HEK293 (cell line): ENCODE measurements at regions not wholly inside any gene's neighbourhood (a gene's known extent, or its start where the extent isn't known, plus 50 kb on each side); places are given as distances from the start of the nearest gene placed in this dataset.

ENCODE experiments used
- CTCF ChIA-PET: fragments of 350-600 bp; formaldehyde crosslinking; extraction: SDS; loops from one replicate; lab custom pipeline; 2021; ENCODE audit warnings: antibody characterized with exemption; lab: Yijun Ruan, JAX
- POLR2A ChIA-PET: fragments of 300-600 bp; formaldehyde crosslinking; extraction: SDS; loops from one replicate; lab custom pipeline; 2020; ENCODE audit warnings: antibody characterized with exemption, inconsistent platforms; lab: Yijun Ruan, JAX
- H3K27ac ChIP-seq: fragments of 200-500 bp; sonication (Bioruptor generic); 2 replicates; pipeline ENCODE4 v1.5.1; 2014; ENCODE audit warnings: low read depth, low read length, control low read depth, inconsistent platforms; ENCODE audit errors: extremely low read depth
- H3K36me3 ChIP-seq, 2 experiments: fragments of 200-500 bp in 1 of 2; sonication (Bioruptor generic) in 1 of 2; 1 replicate in 1 of 2; 2 replicates in 1 of 2; pipeline ENCODE4 v1.5.1; 2014 to 2017; ENCODE audit warnings: inconsistent platforms in 2 of 2, low read length in 2 of 2; ENCODE audit not compliant: control insufficient read depth in 2 of 2, insufficient read depth in 1 of 2
- H3K4me1 ChIP-seq: fragments of 200-500 bp; sonication (Bioruptor generic); 2 replicates; pipeline ENCODE4 v1.5.1; 2014; ENCODE audit warnings: mild to moderate bottlenecking, low read length, inconsistent platforms; ENCODE audit not compliant: control insufficient read depth, insufficient read depth
- H3K4me3 ChIP-seq: 2 replicates; pipeline ENCODE4 v1.5.1; 2011; ENCODE audit warnings: low read depth, mild to moderate bottlenecking, control low read depth, low read length, moderate library complexity
- H3K9me3 ChIP-seq: fragments of 200-500 bp; sonication (Bioruptor generic); 2 replicates; pipeline ENCODE4 v1.5.1; 2014; ENCODE audit warnings: low read depth, low read length, inconsistent platforms; ENCODE audit not compliant: control insufficient read depth, insufficient read depth
- BCL11A ChIP-seq: fragments of 450-650 bp; formaldehyde crosslinking; IDR thresholded peaks from 2 replicates; pipeline ENCODE4 v1.5.1; 2016; ENCODE audit warnings: low read depth, missing biosample characterization, missing genetic modification characterization
- HOXA7 ChIP-seq: sonication (generic); formaldehyde crosslinking; IDR thresholded peaks from 2 replicates; pipeline ENCODE4 v1.8.1; 2022; ENCODE audit warnings: missing genetic modification reagents, borderline replicate concordance
- KLF9 ChIP-seq: fragments of 450-650 bp; formaldehyde crosslinking; IDR thresholded peaks from 2 replicates; pipeline ENCODE4 v1.5.1; 2016; ENCODE audit warnings: missing biosample characterization, missing genetic modification characterization, low read depth
- OVOL3 ChIP-seq: fragments of 450-650 bp; formaldehyde crosslinking; IDR thresholded peaks from 2 replicates; pipeline ENCODE4 v1.5.1; 2016; ENCODE audit warnings: missing biosample characterization, missing genetic modification characterization
- PBX3 ChIP-seq: sonication (generic); formaldehyde crosslinking; IDR thresholded peaks from 2 replicates; pipeline ENCODE4 v1.8.1; 2022; ENCODE audit warnings: mild to moderate bottlenecking, moderate library complexity, missing genetic modification reagents
- ZBTB1 ChIP-seq: fragments of 450-650 bp; formaldehyde crosslinking; IDR thresholded peaks from 2 replicates; pipeline ENCODE4 v1.5.1; 2016; ENCODE audit warnings: missing biosample characterization, missing genetic modification characterization
- ZBTB21 ChIP-seq: fragments of 450-650 bp; formaldehyde crosslinking; IDR thresholded peaks from 2 replicates; pipeline ENCODE4 v1.5.1; 2017; ENCODE audit warnings: missing biosample characterization, missing genetic modification characterization
- ZNF132 ChIP-seq: fragments of 450-650 bp; formaldehyde crosslinking; IDR thresholded peaks from 2 replicates; pipeline ENCODE4 v1.5.1; 2017; ENCODE audit warnings: missing biosample characterization, missing genetic modification characterization, borderline replicate concordance
- ZNF16 ChIP-seq: fragments of 450-650 bp; formaldehyde crosslinking; IDR thresholded peaks from 2 replicates; pipeline ENCODE4 v1.5.1; 2016; ENCODE audit warnings: low read depth, missing biosample characterization, missing genetic modification characterization
- ZNF292 ChIP-seq: fragments of 450-650 bp; formaldehyde crosslinking; IDR thresholded peaks from 2 replicates; pipeline ENCODE4 v1.5.1; 2016; ENCODE audit warnings: low read depth, missing biosample characterization, missing genetic modification characterization, borderline replicate concordance
- ZNF335 ChIP-seq: fragments of 450-650 bp; formaldehyde crosslinking; conservative IDR thresholded peaks from 2 replicates; pipeline ENCODE4 v1.5.1; 2016; ENCODE audit warnings: missing biosample characterization, missing genetic modification characterization
- ZNF394 ChIP-seq: fragments of 450-650 bp; formaldehyde crosslinking; IDR thresholded peaks from 2 replicates; pipeline ENCODE4 v1.5.1; 2016; ENCODE audit warnings: missing biosample characterization, missing genetic modification characterization, mild to moderate bottlenecking, moderate library complexity, borderline replicate concordance
- ZNF449 ChIP-seq: fragments of 450-650 bp; formaldehyde crosslinking; IDR thresholded peaks from 2 replicates; pipeline ENCODE4 v1.5.1; 2017; ENCODE audit warnings: missing biosample characterization, mild to moderate bottlenecking, missing genetic modification characterization, moderate library complexity
- ZNF488 ChIP-seq: fragments of 450-650 bp; formaldehyde crosslinking; IDR thresholded peaks from 2 replicates; pipeline ENCODE4 v1.5.1; 2016; ENCODE audit warnings: missing biosample characterization, missing genetic modification characterization
- ZNF555 ChIP-seq: fragments of 450-650 bp; formaldehyde crosslinking; conservative IDR thresholded peaks from 2 replicates; pipeline ENCODE4 v1.5.1; 2017; ENCODE audit warnings: missing biosample characterization, mild to moderate bottlenecking, missing genetic modification characterization, inconsistent platforms
- ZNF558 ChIP-seq: fragments of 450-650 bp; formaldehyde crosslinking; IDR thresholded peaks from 2 replicates; pipeline ENCODE4 v1.5.1; 2016; ENCODE audit warnings: missing biosample characterization, missing genetic modification characterization
- ZNF571 ChIP-seq: fragments of 450-650 bp; formaldehyde crosslinking; IDR thresholded peaks from 2 replicates; pipeline ENCODE4 v1.5.0; 2017; ENCODE audit warnings: missing biosample characterization, missing genetic modification characterization
- ZNF626 ChIP-seq: fragments of 450-650 bp; sonication (Bioruptor Pico); formaldehyde crosslinking; IDR thresholded peaks from 2 replicates; pipeline ENCODE4 v1.5.1; 2018; ENCODE audit warnings: missing biosample characterization, missing genetic modification characterization, inconsistent platforms
- ZNF658 ChIP-seq: fragments of 450-650 bp; formaldehyde crosslinking; IDR thresholded peaks from 2 replicates; pipeline ENCODE4; 2016; ENCODE audit warnings: missing biosample characterization, missing genetic modification characterization
- ZNF768 ChIP-seq: fragments of 450-650 bp; formaldehyde crosslinking; IDR thresholded peaks from 2 replicates; pipeline ENCODE4 v1.5.1; 2018; ENCODE audit warnings: missing biosample characterization, mild to moderate bottlenecking, missing genetic modification characterization
- TF ChIP-seq, protein P1 (sequence below): fragments of 450-650 bp; formaldehyde crosslinking; optimal IDR thresholded peaks from 2 replicates; pipeline ENCODE3; 2016; ENCODE audit warnings: missing biosample characterization, mild to moderate bottlenecking, missing genetic modification characterization
- TF ChIP-seq, protein P2 (sequence below): fragments of 450-650 bp; formaldehyde crosslinking; IDR thresholded peaks from 2 replicates; pipeline ENCODE4 v1.5.1; 2016; ENCODE audit warnings: missing biosample characterization, missing genetic modification characterization, borderline replicate concordance

DNA sequence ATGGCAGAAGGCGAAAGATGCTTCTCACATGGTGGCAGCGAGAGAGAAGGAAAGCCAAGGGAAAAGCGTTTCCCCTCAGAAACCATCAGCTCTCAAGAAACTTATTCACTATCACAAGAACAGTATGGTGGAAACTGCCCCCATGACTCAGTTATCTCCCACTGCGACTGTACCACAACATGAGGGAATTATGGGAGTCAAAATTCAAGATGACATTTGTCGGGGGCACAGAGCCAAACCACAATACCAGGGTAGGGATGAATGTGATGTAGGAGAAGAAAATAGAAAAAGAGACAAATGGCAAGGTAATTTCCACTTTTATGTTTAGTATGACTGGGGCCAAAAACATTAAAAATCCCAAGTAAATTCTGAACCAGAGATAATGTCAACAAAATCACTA lies 216.8 kb downstream of the TRIM36 start:
- no peaks in the 10 kb centered on the region for H3K9me3 ChIP-seq
- TF ChIP-seq ZNF626 (tag by site-specific recombination) (no peak), ZNF449 (tag by site-specific recombination) (no peak), ZNF488 (tag by site-specific recombination) (no peak), ZNF335 (tag by site-specific recombination) (no peak), ZNF292 (tag by site-specific recombination) (no peak), ZNF394 (tag by site-specific recombination) (no peak), ZNF571 (tag by site-specific recombination) (no peak), ZBTB1 (no peak), KLF9 (no peak), OVOL3 (tag by site-specific recombination) (no peak), ZNF16 (tag by site-specific recombination) (no peak), ZNF558 (tag by site-specific recombination) (no peak), ZNF768 (no peak)
- TF ChIP-seq, protein P1, sequence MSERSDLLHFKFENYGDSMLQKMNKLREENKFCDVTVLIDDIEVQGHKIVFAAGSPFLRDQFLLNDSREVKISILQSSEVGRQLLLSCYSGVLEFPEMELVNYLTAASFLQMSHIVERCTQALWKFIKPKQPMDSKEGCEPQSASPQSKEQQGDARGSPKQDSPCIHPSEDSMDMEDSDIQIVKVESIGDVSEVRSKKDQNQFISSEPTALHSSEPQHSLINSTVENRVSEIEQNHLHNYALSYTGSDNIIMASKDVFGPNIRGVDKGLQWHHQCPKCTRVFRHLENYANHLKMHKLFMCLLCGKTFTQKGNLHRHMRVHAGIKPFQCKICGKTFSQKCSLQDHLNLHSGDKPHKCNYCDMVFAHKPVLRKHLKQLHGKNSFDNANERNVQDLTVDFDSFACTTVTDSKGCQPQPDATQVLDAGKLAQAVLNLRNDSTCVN (tag by site-specific recombination) = no peak
- H3K36me3 ChIP-seq = no peaks in the 10 kb centered on the region
- no peaks in the 10 kb centered on the region for H3K4me1 ChIP-seq
- no peak overlapping the region for H3K27ac ChIP-seq
- ChIA-PET CTCF (no interaction called here), POLR2A (no interaction called here)
- H3K4me3 ChIP-seq = no peak overlapping the region

DNA sequence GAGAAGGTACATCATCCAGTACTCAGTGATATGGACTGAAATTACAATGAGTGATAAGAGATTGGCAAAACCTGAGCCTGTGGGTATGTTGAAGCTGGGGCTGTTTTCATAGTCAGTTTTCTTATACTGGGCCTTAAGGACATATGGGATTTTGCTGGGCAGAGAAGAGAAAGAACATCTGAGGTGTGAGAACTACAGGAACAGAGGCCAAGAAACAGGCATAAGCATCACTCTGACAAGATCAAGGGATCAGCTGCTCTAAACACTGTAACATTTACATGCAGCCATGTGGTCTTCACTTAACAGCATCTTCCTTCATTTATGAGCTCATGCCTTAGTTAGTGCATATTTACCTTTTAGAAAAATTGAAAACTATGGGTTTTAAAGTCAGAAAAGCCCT lies 220.0 kb downstream of the TRIM36 start:
- Histone ChIP-seq H3K36me3 (no peaks in the 10 kb centered on the region), H3K4me3 (no peak overlapping the region), H3K9me3 (no peaks in the 10 kb centered on the region), H3K4me1 (no peaks in the 10 kb centered on the region), H3K27ac (no peak overlapping the region)
- ChIA-PET CTCF (interaction anchor here (0.6 kb wide), 1 partner anchor 156 kb away, joined by 4 read pairs; no protein-coding TSS in a partner anchor), POLR2A (no interaction called here)
- TF ChIP-seq BCL11A (tag by site-specific recombination) = no peak

DNA sequence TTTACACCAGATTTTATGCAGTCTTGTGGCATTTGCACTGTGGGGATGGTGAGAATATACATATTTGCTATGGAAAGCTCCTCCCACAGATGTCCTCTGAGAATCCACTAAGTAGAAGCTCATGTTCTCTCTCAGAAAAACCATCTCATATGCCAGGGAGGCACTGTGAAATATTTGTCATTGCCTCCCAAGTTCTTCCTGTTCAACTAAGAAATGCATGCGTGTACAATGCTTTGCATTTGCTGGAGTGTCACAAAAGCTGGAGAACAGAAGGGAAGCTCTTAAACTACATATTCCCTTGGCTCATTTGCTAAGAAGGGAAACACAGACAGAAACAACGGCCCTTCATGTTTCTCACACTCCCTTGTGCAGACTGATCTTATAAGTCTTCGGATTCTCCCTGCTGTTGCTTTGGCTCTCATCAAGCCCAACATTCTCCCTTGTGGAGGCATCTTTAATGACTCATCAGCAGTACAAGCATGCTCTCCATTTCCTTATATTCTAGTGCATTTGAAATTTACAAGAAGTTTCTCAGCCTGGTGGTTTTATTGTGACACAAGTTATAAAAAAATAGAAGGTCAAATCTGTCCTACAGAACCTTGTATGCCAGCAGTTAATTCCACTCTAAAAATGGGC lies 220.6 kb downstream of the TRIM36 start:
- CTCF ChIA-PET = no interaction called here
- TF ChIP-seq PBX3 (CRISPR knock-in tag) (no peak), ZNF132 (no peak), ZBTB21 (tag by site-specific recombination) (no peak), ZNF658 (no peak), ZNF555 (tag by site-specific recombination) (no peak), HOXA7 (no peak)
- TF ChIP-seq, protein P2, sequence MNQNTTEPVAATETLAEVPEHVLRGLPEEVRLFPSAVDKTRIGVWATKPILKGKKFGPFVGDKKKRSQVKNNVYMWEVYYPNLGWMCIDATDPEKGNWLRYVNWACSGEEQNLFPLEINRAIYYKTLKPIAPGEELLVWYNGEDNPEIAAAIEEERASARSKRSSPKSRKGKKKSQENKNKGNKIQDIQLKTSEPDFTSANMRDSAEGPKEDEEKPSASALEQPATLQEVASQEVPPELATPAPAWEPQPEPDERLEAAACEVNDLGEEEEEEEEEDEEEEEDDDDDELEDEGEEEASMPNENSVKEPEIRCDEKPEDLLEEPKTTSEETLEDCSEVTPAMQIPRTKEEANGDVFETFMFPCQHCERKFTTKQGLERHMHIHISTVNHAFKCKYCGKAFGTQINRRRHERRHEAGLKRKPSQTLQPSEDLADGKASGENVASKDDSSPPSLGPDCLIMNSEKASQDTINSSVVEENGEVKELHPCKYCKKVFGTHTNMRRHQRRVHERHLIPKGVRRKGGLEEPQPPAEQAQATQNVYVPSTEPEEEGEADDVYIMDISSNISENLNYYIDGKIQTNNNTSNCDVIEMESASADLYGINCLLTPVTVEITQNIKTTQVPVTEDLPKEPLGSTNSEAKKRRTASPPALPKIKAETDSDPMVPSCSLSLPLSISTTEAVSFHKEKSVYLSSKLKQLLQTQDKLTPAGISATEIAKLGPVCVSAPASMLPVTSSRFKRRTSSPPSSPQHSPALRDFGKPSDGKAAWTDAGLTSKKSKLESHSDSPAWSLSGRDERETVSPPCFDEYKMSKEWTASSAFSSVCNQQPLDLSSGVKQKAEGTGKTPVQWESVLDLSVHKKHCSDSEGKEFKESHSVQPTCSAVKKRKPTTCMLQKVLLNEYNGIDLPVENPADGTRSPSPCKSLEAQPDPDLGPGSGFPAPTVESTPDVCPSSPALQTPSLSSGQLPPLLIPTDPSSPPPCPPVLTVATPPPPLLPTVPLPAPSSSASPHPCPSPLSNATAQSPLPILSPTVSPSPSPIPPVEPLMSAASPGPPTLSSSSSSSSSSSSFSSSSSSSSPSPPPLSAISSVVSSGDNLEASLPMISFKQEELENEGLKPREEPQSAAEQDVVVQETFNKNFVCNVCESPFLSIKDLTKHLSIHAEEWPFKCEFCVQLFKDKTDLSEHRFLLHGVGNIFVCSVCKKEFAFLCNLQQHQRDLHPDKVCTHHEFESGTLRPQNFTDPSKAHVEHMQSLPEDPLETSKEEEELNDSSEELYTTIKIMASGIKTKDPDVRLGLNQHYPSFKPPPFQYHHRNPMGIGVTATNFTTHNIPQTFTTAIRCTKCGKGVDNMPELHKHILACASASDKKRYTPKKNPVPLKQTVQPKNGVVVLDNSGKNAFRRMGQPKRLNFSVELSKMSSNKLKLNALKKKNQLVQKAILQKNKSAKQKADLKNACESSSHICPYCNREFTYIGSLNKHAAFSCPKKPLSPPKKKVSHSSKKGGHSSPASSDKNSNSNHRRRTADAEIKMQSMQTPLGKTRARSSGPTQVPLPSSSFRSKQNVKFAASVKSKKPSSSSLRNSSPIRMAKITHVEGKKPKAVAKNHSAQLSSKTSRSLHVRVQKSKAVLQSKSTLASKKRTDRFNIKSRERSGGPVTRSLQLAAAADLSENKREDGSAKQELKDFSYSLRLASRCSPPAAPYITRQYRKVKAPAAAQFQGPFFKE = no peak

More for the DNA sequence above, 220.6 kb downstream of the TRIM36 start:
- POLR2A ChIA-PET = no interaction called here
- Histone ChIP-seq H3K4me1 (no peaks in the 10 kb centered on the region), H3K27ac (no peak overlapping the region), H3K36me3 (no peaks in the 10 kb centered on the region), H3K4me3 (no peak overlapping the region), H3K9me3 (no peaks in the 10 kb centered on the region)
